Loucy (cell line): ENCODE measurements at regions not wholly inside any gene's neighbourhood (a gene's known extent, or its start where the extent isn't known, plus 50 kb on each side); places are given as distances from the start of the nearest gene placed in this dataset.
"Not testable (repeated sequence)": the region's sequence is repeated elsewhere in the genome, so short reads cannot be mapped to it uniquely, and the experiment has no call there.

Experiments
- CTCF ChIP-seq: fragments of 200-600 bp; sonication (generic); conservative IDR thresholded peaks from 2 replicates; pipeline ENCODE4 v1.5.1; 2014; ENCODE audit warnings: mild to moderate bottlenecking, antibody characterized with exemption, low read length
- EZH2phosphoT487 ChIP-seq: fragments of 200-600 bp; IDR thresholded peaks from 2 replicates; pipeline ENCODE4 v1.6.1; 2018; ENCODE audit warnings: antibody characterized with exemption, mild to moderate bottlenecking, moderate library complexity, borderline replicate concordance

DNA sequence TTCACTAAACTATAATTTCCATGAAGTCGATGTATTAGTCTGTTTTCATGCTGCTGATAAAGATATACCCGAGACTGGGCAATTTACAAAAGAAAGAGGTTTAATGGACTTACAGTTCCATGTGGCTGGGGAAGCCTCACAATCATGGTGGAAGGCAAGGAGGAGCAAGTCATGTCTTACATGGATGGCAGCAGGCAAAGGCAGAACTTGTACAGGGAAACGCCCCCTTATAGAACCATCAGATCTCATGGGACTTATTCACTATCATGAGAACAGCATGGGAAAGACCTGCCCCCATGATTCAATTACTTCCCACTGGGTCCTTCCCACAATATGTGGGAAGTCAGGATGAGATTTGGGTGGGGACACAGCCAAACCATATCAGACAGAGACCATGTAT is 141.6 kb downstream of the SLC38A4 start:
- not testable (repeated sequence) for TF ChIP-seq EZH2phosphoT487, CTCF
